G401.6 (cell line): ENCODE measurements at regions not wholly inside any gene's neighbourhood (a gene's known extent, or its start where the extent isn't known, plus 50 kb on each side); places are given as distances from the start of the nearest gene placed in this dataset.
"Not testable (repeated sequence)": the region's sequence is repeated elsewhere in the genome, so short reads cannot be mapped to it uniquely, and the experiment has no call there.

Source experiments
- FAIRE-seq: peaks from 2 replicates; lab custom pipeline; 2012; peaks lifted over from hg19 to GRCh38; lab: Jason Lieb, UNC

DNA sequence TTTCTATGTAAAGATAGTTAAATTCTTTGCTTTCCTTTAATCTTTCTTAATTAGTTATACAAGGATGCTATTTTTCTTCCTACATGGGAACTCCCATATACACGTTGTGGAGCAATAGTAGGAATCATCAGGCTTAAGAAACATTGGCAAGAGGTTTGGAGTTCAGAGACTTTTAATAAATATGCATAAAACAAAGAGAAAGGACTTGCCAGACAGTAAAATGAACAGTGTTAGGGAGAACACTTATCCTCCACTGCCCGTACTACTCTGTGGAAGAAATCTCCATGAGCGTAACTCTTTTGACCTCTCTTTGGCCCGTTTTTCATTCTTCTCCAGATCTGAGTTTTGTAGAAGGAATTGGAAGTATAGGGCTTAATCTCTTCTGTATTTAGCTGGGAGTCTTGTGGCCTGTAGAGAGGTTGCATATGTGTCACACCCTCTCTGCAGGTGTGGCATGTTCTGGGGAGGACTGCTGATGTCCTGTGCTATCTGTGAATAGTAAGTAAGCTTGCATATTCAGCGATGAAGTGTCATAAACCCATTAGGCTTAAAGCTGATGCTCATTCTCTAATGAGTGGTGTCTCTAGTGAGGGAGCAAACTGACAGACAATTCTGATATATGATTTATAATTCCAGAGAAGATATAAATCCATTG, 455.4 kb upstream of the FAR2 start:
- FAIRE-seq: no peak

- FAIRE-seq: no peak
These were observed 450.5 kb upstream of the FAR2 start for GRCh38 chr12:28698553-28698952.

DNA sequence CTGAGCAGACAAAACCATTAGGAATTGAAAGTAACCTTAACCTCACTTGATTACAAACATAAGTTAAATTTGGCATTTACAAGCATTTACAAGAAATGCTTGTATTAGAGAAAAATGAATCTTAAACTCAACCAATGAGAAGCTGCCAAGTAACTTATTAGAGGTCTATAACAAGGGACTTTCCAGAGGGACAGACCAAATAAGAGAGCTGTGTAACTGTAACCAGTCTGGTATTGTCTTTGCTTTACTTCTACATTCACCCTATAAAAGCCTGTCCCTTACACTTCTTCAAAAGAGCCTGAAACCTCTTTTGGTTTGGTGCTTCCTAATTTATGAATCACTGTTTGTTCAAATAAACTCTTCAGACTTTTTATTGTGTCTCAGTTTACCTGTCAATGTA, 450.0 kb upstream of the FAR2 start:
- FAIRE-seq: no peak

DNA sequence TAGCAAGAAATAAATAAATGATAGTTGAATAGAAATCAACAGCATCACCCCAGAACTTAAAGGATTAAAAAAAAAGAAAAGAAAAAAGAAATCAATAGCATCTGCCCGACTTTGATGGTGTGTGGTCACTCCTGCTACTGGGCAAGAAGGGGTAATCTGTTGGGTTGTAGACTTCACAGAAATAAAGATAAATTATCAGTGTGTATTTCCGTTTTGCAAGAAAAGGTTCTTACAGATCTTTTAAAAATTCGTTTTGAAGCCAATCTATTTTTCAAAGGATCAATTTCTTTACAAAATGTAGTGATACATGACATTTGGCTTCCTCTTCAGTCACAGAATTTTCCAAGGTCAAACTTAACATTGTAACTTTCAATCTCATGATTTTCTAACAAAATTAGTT, 448.9 kb upstream of the FAR2 start:
- FAIRE-seq: no peak

DNA sequence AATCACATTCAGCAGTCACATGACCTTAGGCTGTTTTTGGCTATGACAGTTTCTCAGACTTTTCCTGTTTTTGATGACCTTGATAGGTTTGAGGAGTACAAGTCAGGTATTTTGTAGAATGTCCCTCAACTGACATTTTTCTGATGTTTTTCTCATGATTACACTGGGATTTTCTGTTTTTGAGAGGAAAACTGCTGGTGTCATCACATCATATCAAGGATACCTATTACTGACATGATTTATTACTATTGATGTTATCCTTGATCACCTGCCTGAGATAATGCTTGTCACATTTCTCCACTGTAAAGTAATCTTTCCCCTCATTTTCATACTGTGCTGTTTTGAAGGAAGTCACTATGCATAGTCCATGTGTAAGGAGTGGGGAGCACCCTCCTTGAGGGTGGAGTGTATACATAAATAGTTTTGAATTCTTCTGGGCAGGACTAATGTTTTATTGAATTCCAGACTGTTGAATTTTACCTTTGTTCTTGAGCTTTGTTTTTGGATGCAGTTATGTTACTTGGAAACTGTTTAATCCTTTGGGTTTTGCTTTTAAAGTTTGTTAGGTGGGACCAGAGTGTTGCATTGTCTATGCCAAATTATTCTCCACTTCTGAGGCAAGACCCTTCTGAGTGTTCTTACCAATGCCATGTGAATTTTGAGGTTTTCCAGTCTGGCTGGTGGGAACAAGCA, 444.5 kb upstream of the FAR2 start:
- no peak for FAIRE-seq

GRCh38 chr12:28708918-28709371, 440.1 kb upstream of the FAR2 start:
- no peak for FAIRE-seq

- no peak for FAIRE-seq
These were observed 438.9 kb upstream of the FAR2 start for GRCh38 chr12:28709986-28710685.

GRCh38 chr12:28710882-28711281, 438.2 kb upstream of the FAR2 start:
- FAIRE-seq: no peak

DNA sequence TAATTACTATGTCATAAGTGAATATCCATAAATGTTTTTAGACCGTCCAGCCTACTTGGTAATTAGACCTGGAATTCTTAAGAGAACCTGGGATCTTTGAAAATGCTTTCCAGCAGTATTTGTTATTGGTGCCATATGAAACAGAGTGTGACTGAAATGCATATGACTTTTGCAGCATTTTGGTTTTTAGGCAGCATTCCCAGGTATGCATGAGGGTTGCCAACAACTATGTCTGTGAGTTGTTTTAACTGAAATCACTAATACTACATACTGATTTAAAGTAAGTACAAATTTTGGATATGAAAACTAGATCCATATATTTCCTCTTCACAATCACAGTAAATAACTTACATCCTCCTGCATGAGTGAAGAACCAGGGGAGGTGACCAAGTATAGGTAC, 437.7 kb upstream of the FAR2 start:
- FAIRE-seq: no peak

- no peak for FAIRE-seq
These were observed 406.3 kb upstream of the FAR2 start for GRCh38 chr12:28742791-28743190.

- no peak for FAIRE-seq
These were observed 402.2 kb upstream of the FAR2 start for GRCh38 chr12:28746734-28747325.

DNA sequence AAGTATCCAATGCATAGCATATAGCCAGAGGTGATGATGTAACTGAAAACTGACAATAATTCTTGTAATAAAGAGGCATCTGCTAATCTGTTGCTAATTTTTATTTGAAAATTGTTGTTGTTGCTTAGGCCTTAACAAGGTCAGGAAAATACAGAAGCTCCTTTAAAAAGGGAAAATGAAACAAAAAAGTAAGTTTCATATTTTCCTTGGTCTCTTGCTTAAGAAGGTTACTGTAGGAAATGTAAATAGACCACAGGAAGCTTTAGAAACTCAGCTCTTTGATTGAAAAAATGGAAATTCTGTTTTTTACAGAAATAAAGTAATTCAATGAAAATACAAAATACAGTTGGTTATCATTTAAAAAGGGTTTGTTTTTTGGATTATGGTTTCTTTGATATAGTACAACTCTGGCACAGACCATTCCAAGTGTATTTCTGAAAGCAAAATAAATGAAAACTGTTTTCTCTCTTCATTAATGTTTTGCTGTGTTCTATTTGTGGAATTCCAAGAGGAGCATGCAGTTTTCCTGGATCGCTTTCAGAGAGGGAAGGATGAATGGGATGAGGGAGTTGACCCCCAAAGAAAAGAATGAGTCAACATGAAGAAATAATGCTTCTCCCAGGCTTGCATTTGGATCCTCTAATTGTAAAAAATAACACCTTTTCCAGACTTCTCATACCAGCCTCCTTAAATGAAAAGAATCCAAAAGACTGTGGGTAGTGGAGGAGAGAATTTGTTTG, 398.0 kb upstream of the FAR2 start:
- FAIRE-seq: no peak

- no peak for FAIRE-seq
These were observed 394.1 kb upstream of the FAR2 start for GRCh38 chr12:28755027-28755426.

- FAIRE-seq: no peak
These were observed 389.7 kb upstream of the FAR2 start for GRCh38 chr12:28759333-28759732.

DNA sequence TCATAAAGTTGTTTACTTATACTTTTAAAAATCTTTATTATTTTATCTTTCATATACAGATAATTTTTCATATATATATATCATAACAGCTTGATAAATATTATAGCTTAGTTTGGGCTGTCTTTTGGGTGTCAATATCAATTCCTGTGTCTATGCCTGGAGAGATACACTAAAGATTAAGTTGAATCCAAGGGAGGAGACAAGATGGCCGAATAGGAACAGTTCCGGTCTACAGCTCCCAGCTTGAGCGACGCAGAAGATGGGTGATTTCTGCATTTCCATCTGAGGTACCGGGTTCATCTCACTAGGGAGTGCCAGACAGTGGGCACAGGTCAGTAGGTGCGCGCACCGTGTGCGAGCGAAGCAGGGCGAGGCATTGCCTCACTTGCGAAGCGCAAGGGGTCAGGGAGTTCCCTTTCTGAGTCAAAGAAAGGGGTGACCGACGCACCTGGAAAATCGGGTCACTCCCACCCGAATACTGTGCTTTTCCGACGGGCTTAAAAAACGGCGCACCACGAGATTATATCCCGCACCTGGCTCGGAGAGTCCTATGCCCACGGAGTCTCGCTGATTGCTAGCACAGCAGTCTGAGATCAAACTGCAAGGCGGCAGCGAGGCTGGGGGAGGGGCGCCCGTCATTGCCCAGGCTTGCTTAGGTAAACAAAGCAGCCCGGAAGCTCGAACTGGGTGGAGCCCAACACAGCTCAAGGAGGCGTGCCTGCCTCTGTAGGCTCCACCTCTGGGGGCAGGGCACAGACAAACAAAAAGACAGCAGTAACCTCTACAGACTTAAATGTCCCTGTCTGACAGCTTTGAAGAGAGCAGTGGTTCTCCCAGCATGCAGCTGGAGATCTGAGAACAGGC, 388.8 kb upstream of the FAR2 start:
- not testable (repeated sequence) for FAIRE-seq

GRCh38 chr12:28761897-28762296, 387.2 kb upstream of the FAR2 start:
- not testable (repeated sequence) for FAIRE-seq

DNA sequence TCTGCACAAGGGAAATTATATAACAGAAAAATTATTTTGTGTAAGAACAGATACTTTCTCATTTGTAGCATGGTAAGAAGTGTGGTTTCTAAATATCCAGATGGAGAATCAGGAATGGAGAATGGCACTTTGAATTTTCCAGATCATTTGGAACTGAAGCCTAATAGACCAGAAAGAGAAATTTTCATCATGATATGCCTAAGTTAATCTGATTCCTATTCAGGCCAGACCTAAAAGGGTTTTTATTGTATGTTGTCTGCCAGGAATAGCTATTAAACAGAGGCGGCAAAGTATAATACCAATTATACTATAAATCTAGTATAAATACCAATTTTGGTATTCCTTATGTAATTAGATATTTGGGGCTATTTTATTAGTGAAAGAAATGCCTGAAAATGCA, 382.7 kb upstream of the FAR2 start:
- FAIRE-seq: no peak

DNA sequence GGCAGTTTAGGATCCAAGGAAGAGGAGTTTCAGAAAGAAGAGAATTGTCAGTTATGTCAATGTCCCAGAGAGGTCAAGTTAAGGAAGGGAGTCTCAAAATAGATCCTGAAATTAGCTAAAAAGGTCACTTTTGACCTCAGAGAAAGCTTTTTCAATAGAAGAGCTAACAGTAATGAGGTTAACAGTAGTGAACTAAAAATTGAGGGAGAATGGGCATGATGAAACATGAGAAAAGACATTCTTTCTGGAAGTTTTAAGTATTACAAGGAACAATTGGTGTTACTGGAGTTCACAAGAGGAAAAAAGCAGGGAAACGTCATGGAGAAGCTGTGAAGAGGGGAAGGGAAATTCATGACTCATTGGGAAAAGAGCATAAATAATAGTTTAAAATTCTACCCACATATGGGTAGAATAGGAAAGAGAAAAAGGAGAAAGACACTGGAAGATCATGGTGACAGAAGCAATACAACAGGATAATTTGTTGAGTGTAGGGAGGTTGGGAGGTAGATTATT, 381.2 kb upstream of the FAR2 start:
- FAIRE-seq: no peak

DNA sequence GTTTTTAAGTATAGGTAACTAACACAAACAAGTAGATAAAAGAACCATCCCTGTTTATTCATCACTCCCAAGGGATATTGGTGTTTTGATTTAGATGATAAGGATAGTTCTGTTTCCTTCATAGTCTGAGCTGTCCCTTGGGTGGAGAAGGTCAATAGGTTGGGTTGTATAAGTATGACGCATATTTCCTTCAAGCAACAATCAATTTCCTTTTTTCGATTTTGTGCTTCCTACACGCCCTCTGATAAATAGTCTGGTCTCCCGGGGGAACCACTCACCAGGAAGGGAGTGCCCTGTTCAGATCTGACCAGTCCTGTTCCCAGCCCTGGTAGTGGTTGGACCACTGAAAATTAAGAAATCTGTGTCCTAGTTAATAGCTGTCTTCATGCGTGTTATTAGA, 378.8 kb upstream of the FAR2 start:
- no peak for FAIRE-seq

- no peak for FAIRE-seq
These were observed 377.1 kb upstream of the FAR2 start for GRCh38 chr12:28771968-28772367.

- no peak for FAIRE-seq
These were observed 373.5 kb upstream of the FAR2 start for GRCh38 chr12:28775556-28775955.
